Cardiac septum (tissue), 1 donor: ENCODE measurements at regions not wholly inside any gene's neighbourhood (a gene's known extent, or its start where the extent isn't known, plus 50 kb on each side); places are given as distances from the start of the nearest gene placed in this dataset.

Experiments
- DNase-seq: peaks from one replicate; pipeline ENCODE4 v3.0.0-alpha.2; 2020; ENCODE audit warnings: low spot score
- intact Hi-C: fragments of 100-400 bp; cut with DNase I; formaldehyde crosslinking; loops from one replicate; pipeline ENCODE4 v1.14.0; 2022
- donor health status: DM: no; HTN: no; CAD: no.

GRCh38 chr17:77861133-77861695 is 97.3 kb upstream of the TNRC6C start:
- intact Hi-C loops, result no loop called here
- no peak for DNase-seq

- no peak for DNase-seq
- intact Hi-C loops, result no loop called here
Measured at GRCh38 chr17:77861981-77862645, 96.4 kb upstream of the TNRC6C start.

- DNase-seq, result no peak
- intact Hi-C loops, result no loop called here
Measured at GRCh38 chr17:77862890-77863813, 95.4 kb upstream of the TNRC6C start.

GRCh38 chr17:77863814-77864161 is 94.7 kb upstream of the TNRC6C start:
- DNase-seq, result no peak
- intact Hi-C loops, result loop anchor here (2.0 kb wide), 1 partner anchor 33 kb away; no protein-coding TSS in a partner anchor

GRCh38 chr17:77864234-77865111 is 94.0 kb upstream of the TNRC6C start:
- intact Hi-C loops, result loop anchor here (2.0 kb wide), 1 partner anchor 34 kb away; no protein-coding TSS in a partner anchor
- no peak for DNase-seq

- intact Hi-C loops, result loop anchor here (2.0 kb wide), 1 partner anchor 34 kb away; no protein-coding TSS in a partner anchor
- DNase-seq, result no peak
Measured at GRCh38 chr17:77865112-77865611, 93.3 kb upstream of the TNRC6C start.

GRCh38 chr17:77865716-77866115 is 92.8 kb upstream of the TNRC6C start:
- DNase-seq, result no peak
- intact Hi-C loops, result loop anchor here (2.0 kb wide), 1 partner anchor 35 kb away; no protein-coding TSS in a partner anchor

- no peak for DNase-seq
- intact Hi-C loops, result no loop called here
Measured at GRCh38 chr17:77867308-77867781, 91.2 kb upstream of the TNRC6C start.

- no peak for DNase-seq
- intact Hi-C loops, result no loop called here
Measured at GRCh38 chr17:77867976-77868713, 90.4 kb upstream of the TNRC6C start.

GRCh38 chr17:77869041-77869599 is 89.4 kb upstream of the TNRC6C start:
- no peak for DNase-seq
- intact Hi-C loops, result no loop called here

- intact Hi-C loops, result no loop called here
- DNase-seq, result peak; percentile 86
Measured at GRCh38 chr17:77869665-77870132, 88.8 kb upstream of the TNRC6C start.

- intact Hi-C loops, result no loop called here
- no peak for DNase-seq
Measured at GRCh38 chr17:77872199-77872598, 86.3 kb upstream of the TNRC6C start.

- peak; percentile 61 for DNase-seq
- intact Hi-C loops, result no loop called here
Measured at GRCh38 chr17:77872714-77873499, 85.6 kb upstream of the TNRC6C start.

GRCh38 chr17:77873500-77874302 is 84.8 kb upstream of the TNRC6C start:
- peak; percentile 39 for DNase-seq
- intact Hi-C loops, result no loop called here

GRCh38 chr17:77874303-77875050 is 84.0 kb upstream of the TNRC6C start:
- DNase-seq, result no peak
- intact Hi-C loops, result no loop called here
